SK-N-SH treated with all-trans-retinoic acid at 6 μM for 48 hours (cell line): ENCODE measurements at regions not wholly inside any gene's neighbourhood (a gene's known extent, or its start where the extent isn't known, plus 50 kb on each side); places are given as distances from the start of the nearest gene placed in this dataset.

ENCODE experiments used
- ATAC-seq: fragments of 200-7000 bp; cut with Tn5 transposase; 3 replicates; pipeline ENCODE4 v1.9.1; 2020; ENCODE audit warnings: mild to moderate bottlenecking, moderate library complexity
- ARNTL ChIP-seq: fragments of 450-650 bp; formaldehyde crosslinking; IDR thresholded peaks from 2 replicates; pipeline ENCODE4 v1.5.0; 2020; ENCODE audit warnings: low read depth, mild to moderate bottlenecking, moderate library complexity, borderline replicate concordance
- BACH2 ChIP-seq: fragments of 250-450 bp; sonication (Bioruptor Pico); IDR thresholded peaks from 2 replicates; pipeline ENCODE4 v1.9.0; 2021; ENCODE audit warnings: mild to moderate bottlenecking, borderline replicate concordance
- CREB5 ChIP-seq: fragments of 250-450 bp; sonication (Bioruptor Pico); IDR thresholded peaks from 2 replicates; pipeline ENCODE4 v1.5.1; 2020; ENCODE audit warnings: low read depth, mild to moderate bottlenecking, moderate library complexity
- CSDC2 ChIP-seq: fragments of 250-450 bp; sonication (Bioruptor Pico); IDR thresholded peaks from 2 replicates; pipeline ENCODE4 v1.5.0; 2020; ENCODE audit warnings: mild to moderate bottlenecking, moderate library complexity
- CSRNP3 ChIP-seq: fragments of 250-450 bp; sonication (Bioruptor Pico); IDR thresholded peaks from 2 replicates; pipeline ENCODE4 v1.5.1; 2021; ENCODE audit warnings: mild to moderate bottlenecking, moderate library complexity
- ESRRG ChIP-seq: fragments of 250-450 bp; sonication (Bioruptor Pico); IDR thresholded peaks from 2 replicates; pipeline ENCODE4 v1.6.1; 2021; ENCODE audit warnings: mild to moderate bottlenecking
- GLIS3 ChIP-seq: fragments of 250-450 bp; sonication (Bioruptor Pico); IDR thresholded peaks from 2 replicates; pipeline ENCODE4 v1.5.0; 2020; ENCODE audit warnings: mild to moderate bottlenecking, moderate library complexity
- ISL1 ChIP-seq: fragments of 250-450 bp; sonication (Bioruptor Pico); IDR thresholded peaks from 2 replicates; pipeline ENCODE4 v2.1.2; 2022; ENCODE audit warnings: mild to moderate bottlenecking, moderate library complexity
- OSR1 ChIP-seq: fragments of 250-450 bp; sonication (Bioruptor Pico); IDR thresholded peaks from 2 replicates; pipeline ENCODE4 v1.8.0; 2022; ENCODE audit warnings: moderate library complexity, mild to moderate bottlenecking, inconsistent platforms
- PATZ1 ChIP-seq: fragments of 250-450 bp; sonication (Bioruptor Pico); IDR thresholded peaks from 2 replicates; pipeline ENCODE4 v1.8.0; 2020; ENCODE audit warnings: mild to moderate bottlenecking, moderate library complexity, borderline replicate concordance
- POU6F1 ChIP-seq: fragments of 250-450 bp; sonication (Bioruptor Pico); IDR thresholded peaks from 2 replicates; pipeline ENCODE4 v1.8.0; 2021; ENCODE audit warnings: low read depth, mild to moderate bottlenecking, moderate library complexity, borderline replicate concordance
- RARB ChIP-seq: fragments of 250-450 bp; sonication (Bioruptor Pico); IDR thresholded peaks from 2 replicates; pipeline ENCODE4 v1.8.0; 2021; ENCODE audit warnings: mild to moderate bottlenecking, moderate library complexity
- SNAI2 ChIP-seq: fragments of 250-450 bp; sonication (Bioruptor Pico); IDR thresholded peaks from 2 replicates; pipeline ENCODE4 v1.5.0; 2020; ENCODE audit warnings: mild to moderate bottlenecking, moderate library complexity
- TCF4 ChIP-seq: fragments of 250-450 bp; sonication (Bioruptor Pico); IDR thresholded peaks from 2 replicates; pipeline ENCODE4 v1.8.0; 2021; ENCODE audit warnings: mild to moderate bottlenecking, moderate library complexity, borderline replicate concordance
- TOX ChIP-seq: fragments of 250-450 bp; sonication (Bioruptor Pico); IDR thresholded peaks from 2 replicates; pipeline ENCODE4 v1.8.0; 2021; ENCODE audit warnings: mild to moderate bottlenecking, moderate library complexity, borderline replicate concordance
- TSHZ2 ChIP-seq: fragments of 250-450 bp; sonication (Bioruptor Pico); IDR thresholded peaks from 2 replicates; pipeline ENCODE4 v1.5.0; 2020; ENCODE audit warnings: mild to moderate bottlenecking, moderate library complexity
- ZC3H10 ChIP-seq: fragments of 250-450 bp; sonication (Bioruptor Pico); IDR thresholded peaks from 2 replicates; pipeline ENCODE4 v1.5.1; 2021; ENCODE audit warnings: mild to moderate bottlenecking, moderate library complexity
- ZFP30 ChIP-seq: fragments of 450-650 bp; formaldehyde crosslinking; IDR thresholded peaks from 2 replicates; pipeline ENCODE4 v1.5.0; 2022; ENCODE audit warnings: mild to moderate bottlenecking, moderate library complexity
- ZNF565 ChIP-seq: fragments of 450-650 bp; formaldehyde crosslinking; conservative IDR thresholded peaks from 2 replicates; pipeline ENCODE4 v1.5.0; 2020; ENCODE audit warnings: low read depth, mild to moderate bottlenecking, moderate library complexity
- ZNF70 ChIP-seq: fragments of 450-650 bp; formaldehyde crosslinking; IDR thresholded peaks from 2 replicates; pipeline ENCODE4 v1.5.0; 2020; ENCODE audit warnings: mild to moderate bottlenecking, moderate library complexity
- ZNF8 ChIP-seq: fragments of 450-650 bp; formaldehyde crosslinking; IDR thresholded peaks from 2 replicates; pipeline ENCODE4 v1.5.0; 2020; ENCODE audit warnings: mild to moderate bottlenecking, moderate library complexity

- no peak for ATAC-seq
- TF ChIP-seq OSR1 (no peak), CSDC2 (CRISPR knock-in tag) (no peak), ESRRG (no peak), CREB5 (CRISPR knock-in tag) (no peak), BACH2 (no peak), TOX (CRISPR knock-in tag) (no peak), ZFP30 (CRISPR knock-in tag) (no peak), ZNF70 (CRISPR knock-in tag) (no peak), ISL1 (CRISPR knock-in tag) (no peak), ZNF565 (CRISPR knock-in tag) (no peak), TCF4 (no peak), CSRNP3 (no peak), RARB (no peak), POU6F1 (CRISPR knock-in tag) (no peak), GLIS3 (CRISPR knock-in tag) (no peak)
These were observed 166.0 kb downstream of the SPATA31D1 start for GRCh38 chr9:82154573-82154972.

GRCh38 chr9:82161876-82162275, 173.3 kb downstream of the SPATA31D1 start:
- TF ChIP-seq POU6F1 (CRISPR knock-in tag) (no peak), TOX (CRISPR knock-in tag) (no peak), GLIS3 (CRISPR knock-in tag) (no peak)
- TF ChIP-seq, all 23 proteins: peak for 0

GRCh38 chr9:82164159-82164558, 175.6 kb downstream of the SPATA31D1 start:
- TF ChIP-seq ZNF70 (CRISPR knock-in tag) (no peak), TSHZ2 (CRISPR knock-in tag) (no peak), CSRNP3 (no peak), TOX (CRISPR knock-in tag) (no peak), OSR1 (no peak), ARNTL (CRISPR knock-in tag) (no peak), PATZ1 (no peak), TCF4 (no peak), ZNF8 (CRISPR knock-in tag) (no peak), ZC3H10 (CRISPR knock-in tag) (no peak), SNAI2 (no peak), ESRRG (no peak), ZNF565 (CRISPR knock-in tag) (no peak)
- no peak for ATAC-seq

More at GRCh38 chr9:82161876-82162275, 173.3 kb downstream of the SPATA31D1 start:
- no peak for ATAC-seq
